ENCODE measurements at regions not wholly inside any gene's neighbourhood (a gene's known extent, or its start where the extent isn't known, plus 50 kb on each side); places are given as distances from the start of the nearest gene placed in this dataset.

DNA sequence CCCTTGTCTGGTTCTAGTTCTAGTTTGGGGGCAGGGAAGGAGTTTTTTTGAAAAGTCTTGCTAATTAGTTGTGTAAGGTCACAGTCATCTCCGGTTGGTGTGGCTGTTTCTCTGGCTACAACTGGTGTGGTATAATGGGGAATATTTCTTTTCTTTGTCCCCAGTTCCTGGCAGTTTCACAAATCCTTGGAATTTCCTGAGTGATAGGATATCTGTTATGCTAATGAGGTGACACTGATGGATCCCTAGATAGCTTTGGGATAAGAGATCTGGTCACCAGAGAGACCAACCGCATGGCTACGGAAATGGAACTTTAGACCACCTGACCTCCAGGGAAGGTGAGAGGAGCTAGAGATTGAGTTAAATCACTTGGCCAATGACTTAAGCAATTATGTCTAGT, 494.6 kb downstream of the ARHGEF28 start (continued):
- no peak for TF ChIP-seq JUN (IDR thresholded peaks at IDR 0.05; ENCODE audit: low read depth, low read length)
- no peak for TF ChIP-seq SP2 (IDR thresholded peaks at IDR 0.05; ENCODE audit: low read length)
- TF ChIP-seq RAD21 (IDR thresholded peaks at IDR 0.05 in 1 of 2, conservative IDR thresholded peaks at IDR 0.05 in 1 of 2; ENCODE audit: low read depth in 2 of 2, low read length in 2 of 2), result no peak
